NCI-H2227 (cell line): ENCODE measurements at regions not wholly inside any gene's neighbourhood (a gene's known extent, or its start where the extent isn't known, plus 50 kb on each side); places are given as distances from the start of the nearest gene placed in this dataset.

Experiments
- DNase-seq: peaks from one replicate; lab custom pipeline; 2025; ENCODE audit not compliant: unreplicated experiment; lab: John Stamatoyannopoulos, UW

DNA sequence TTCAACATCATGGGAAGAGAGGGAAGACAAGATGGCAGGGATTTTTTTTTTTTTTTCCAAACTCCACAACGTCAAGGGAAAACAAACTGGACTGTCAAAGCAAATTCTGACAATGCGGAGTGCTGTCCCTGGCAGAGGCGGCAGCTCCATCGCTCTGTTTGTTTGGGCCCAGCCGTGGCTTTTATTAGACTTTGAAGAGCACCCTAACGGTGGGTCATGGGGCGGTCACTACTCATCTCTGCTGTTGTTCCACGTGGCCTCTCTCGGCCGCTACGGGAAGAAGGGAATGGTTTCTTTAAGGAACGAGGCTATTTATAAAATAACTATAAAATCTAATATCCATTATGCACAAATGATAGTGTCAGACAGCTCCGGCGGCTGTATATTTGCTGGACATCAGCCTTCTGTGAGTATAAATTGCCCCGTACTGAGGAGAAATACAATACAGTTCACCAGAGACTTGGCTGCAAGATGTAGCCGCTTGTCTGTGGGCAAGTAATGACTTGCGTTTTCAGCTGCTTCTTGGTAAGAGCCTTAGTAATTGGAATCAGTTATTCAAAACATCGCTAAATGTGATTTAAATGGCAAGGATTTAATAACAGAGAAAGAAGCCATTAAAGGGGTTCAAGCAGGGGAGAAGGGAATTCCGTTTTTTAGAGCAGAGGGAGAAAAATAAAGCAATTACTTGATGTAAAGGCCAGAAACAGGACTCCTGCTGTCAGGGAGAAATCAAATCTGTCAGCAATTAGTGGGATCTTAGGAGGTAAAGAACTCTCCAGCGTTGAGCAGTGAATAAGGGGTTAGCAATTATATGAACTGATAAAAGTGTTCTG, 61.7 kb upstream of the RAB11FIP2 start:
- DNase-seq, result peak; percentile 70

DNA sequence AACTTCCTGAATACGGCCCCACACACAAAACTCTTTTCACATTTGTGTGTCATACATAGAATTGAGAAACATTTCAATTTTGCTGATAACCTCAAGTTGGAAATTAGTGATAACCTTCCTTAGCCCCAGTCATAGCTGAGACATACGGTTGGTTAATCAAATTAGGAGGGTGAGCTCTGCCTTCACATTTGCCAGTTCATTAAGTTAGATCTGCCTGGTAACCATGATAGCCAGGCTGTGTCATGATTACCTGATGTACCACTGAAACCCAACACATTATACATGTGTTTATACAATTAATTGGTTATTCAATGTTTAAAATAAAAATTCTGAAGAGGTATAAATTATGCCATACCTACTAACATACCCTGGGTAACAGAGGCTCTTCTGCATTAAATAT, 60.8 kb upstream of the RAB11FIP2 start:
- DNase-seq, result no peak

DNA sequence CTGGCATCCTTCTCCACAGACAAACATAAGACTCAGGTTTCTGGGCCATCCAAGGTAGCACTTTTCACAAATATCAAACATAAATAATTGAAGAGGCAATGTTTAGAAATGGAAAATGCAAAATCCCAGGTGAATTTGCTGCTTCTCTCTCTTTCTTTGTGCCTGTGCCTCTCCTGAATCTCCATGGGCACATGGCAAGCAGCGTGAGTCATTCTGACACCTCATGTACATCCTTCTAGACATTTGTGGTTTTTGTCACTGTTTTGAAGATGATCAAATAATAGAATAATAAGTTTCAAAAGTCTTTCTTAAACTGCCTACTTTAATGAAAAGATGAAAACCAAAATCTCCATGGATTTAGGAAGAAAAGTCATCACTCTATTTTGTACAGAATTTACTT, 60.3 kb upstream of the RAB11FIP2 start:
- DNase-seq, result no peak

DNA sequence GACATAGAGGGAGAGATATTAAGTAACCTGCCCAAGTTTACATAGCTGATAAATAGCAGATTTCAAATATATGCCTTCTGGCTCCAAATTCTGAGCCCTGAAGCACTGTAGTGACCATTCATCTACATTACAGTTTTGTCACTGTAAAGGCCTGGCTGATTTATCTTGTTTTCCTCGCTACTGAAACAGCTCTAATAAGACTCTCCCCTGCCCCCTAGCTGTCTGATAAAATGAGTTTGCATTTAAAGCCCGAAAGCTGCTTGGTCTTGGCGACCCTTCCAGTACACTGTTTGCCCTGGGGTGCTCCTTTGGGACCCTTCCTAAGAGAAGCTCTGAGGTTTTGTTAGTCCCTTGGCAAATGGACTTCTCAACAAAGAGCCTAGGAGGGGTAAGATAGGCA, 59.7 kb upstream of the RAB11FIP2 start:
- DNase-seq, result no peak

DNA sequence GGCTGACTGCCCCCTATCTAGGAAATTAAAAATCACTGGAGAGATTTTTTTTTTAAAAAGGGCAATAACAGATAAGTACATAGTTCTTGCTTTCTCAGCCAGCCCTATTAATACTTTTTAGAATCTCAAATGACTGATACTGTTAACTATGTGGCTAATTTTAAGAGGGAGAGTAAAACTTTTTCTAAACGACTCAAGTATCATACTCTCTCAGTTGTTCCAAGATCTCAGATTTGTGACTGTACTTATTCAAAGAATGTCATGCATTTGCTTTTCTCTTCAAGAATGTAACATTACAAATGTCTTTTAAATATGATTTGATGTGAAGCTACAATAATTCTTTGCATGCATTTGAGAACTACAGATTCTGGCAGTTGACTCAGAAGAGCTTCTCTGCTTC, 55.4 kb upstream of the RAB11FIP2 start:
- DNase-seq, result no peak

- no peak for DNase-seq
These were observed 54.8 kb upstream of the RAB11FIP2 start for GRCh38 chr10:118101501-118101900.
